ENCODE measurements at regions not wholly inside any gene's neighbourhood (a gene's known extent, or its start where the extent isn't known, plus 50 kb on each side); places are given as distances from the start of the nearest gene placed in this dataset.
"Not testable (repeated sequence)": the region's sequence is repeated elsewhere in the genome, so short reads cannot be mapped to it uniquely, and the experiment has no call there.

- no peaks in the 10 kb centered on the region for H3K36me3 Mint-ChIP-seq (ENCODE audit: low read depth)
- CTCF ChIA-PET: interaction anchor here (1.5 kb wide), 1 partner anchor 39 kb away, joined by 6 read pairs; no protein-coding TSS in a partner anchor
- DNase-seq: no peak
These were observed 1266.2 kb downstream of the TMEM121 start for GRCh38 chr14:106792543-106792942.

DNA sequence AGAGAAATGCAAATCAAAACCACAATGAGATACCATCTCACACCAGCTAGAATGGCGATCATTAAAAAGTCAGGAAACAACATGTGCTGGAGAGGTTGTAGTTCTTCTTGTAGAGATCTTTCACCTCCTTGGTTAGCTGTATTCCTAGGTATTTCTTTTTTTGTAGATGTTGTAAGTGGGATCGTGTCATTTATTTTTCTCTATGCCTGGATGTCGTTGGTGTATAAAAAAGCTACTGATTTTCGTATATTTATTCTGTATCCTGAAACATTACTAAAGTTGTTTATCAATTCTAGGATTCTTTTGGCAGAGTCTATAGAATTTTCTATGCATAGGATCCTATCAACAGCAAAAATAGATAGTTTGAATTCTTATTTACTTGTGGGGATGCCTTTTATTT, 1271.8 kb downstream of the TMEM121 start:
- H3K4me1 ChIP-seq (ENCODE audit: insufficient read depth, low read length); H3K4me3 Mint-ChIP-seq; H3K4me3 ChIP-seq (ENCODE audit: low read length); H3K36me3 Mint-ChIP-seq (ENCODE audit: low read depth); H3K9me3 ChIP-seq (ENCODE audit: control insufficient read depth in 1 of 2, insufficient read depth in 1 of 2, low read length in 2 of 2); H3K4me1 Mint-ChIP-seq (ENCODE audit: low read depth); H3K27ac ChIP-seq (ENCODE audit: low read depth in 1 of 2, low read length in 2 of 2); H3K9me3 Mint-ChIP-seq; intact Hi-C loops (cut with DNase I, micrococcal nuclease); ATAC-seq (ENCODE audit: poor library complexity); H3K36me3 ChIP-seq (ENCODE audit: insufficient read depth, low read length); POLR2A ChIA-PET; DNase-seq; H3K27ac Mint-ChIP-seq: not testable (repeated sequence)
- H3K27me3 Mint-ChIP-seq: peaks cover 54% of the 10 kb centered on the region
- peaks cover 8 to 30% of the 10 kb centered on the region in 2 experiments for H3K27me3 ChIP-seq (ENCODE audit: control insufficient read depth in 1 of 2, insufficient read depth in 2 of 2, low read length in 2 of 2)
- CTCF ChIA-PET: interaction anchor here (1.2 kb wide), 1 partner anchor 10 kb away, joined by 4 read pairs; no protein-coding TSS in a partner anchor

More at GRCh38 chr14:106792543-106792942, 1266.2 kb downstream of the TMEM121 start:
- Mint-ChIP-seq H3K4me1 (ENCODE audit: low read depth) (peaks cover 16% of the 10 kb centered on the region), H3K27ac (no peak overlapping the region), H3K9me3 (no peaks in the 10 kb centered on the region), H3K4me3 (no peak overlapping the region), H3K27me3 (peaks cover 18% of the 10 kb centered on the region)
- intact Hi-C loops (cut with DNase I, micrococcal nuclease): no loop called here
- no peaks in the 10 kb centered on the region for H3K36me3 ChIP-seq (ENCODE audit: insufficient read depth, low read length)
- H3K27me3 ChIP-seq (ENCODE audit: control insufficient read depth in 1 of 2, insufficient read depth in 2 of 2, low read length in 2 of 2): peaks cover 0 to 5% of the 10 kb centered on the region in 2 experiments
- no peak overlapping the region for H3K4me3 ChIP-seq (ENCODE audit: low read length)
- peaks cover 9% of the 10 kb centered on the region for H3K4me1 ChIP-seq (ENCODE audit: insufficient read depth, low read length)
- POLR2A ChIA-PET: no interaction called here
- TF ChIP-seq CTCF (IDR thresholded peaks at IDR 0.05): no peak
- ATAC-seq (ENCODE audit: poor library complexity): no peak
- no peak overlapping the region for H3K27ac ChIP-seq (ENCODE audit: low read depth in 1 of 2, low read length in 2 of 2)
- no peaks in the 10 kb centered on the region for H3K9me3 ChIP-seq (ENCODE audit: control insufficient read depth in 1 of 2, insufficient read depth in 1 of 2, low read length in 2 of 2)

DNA sequence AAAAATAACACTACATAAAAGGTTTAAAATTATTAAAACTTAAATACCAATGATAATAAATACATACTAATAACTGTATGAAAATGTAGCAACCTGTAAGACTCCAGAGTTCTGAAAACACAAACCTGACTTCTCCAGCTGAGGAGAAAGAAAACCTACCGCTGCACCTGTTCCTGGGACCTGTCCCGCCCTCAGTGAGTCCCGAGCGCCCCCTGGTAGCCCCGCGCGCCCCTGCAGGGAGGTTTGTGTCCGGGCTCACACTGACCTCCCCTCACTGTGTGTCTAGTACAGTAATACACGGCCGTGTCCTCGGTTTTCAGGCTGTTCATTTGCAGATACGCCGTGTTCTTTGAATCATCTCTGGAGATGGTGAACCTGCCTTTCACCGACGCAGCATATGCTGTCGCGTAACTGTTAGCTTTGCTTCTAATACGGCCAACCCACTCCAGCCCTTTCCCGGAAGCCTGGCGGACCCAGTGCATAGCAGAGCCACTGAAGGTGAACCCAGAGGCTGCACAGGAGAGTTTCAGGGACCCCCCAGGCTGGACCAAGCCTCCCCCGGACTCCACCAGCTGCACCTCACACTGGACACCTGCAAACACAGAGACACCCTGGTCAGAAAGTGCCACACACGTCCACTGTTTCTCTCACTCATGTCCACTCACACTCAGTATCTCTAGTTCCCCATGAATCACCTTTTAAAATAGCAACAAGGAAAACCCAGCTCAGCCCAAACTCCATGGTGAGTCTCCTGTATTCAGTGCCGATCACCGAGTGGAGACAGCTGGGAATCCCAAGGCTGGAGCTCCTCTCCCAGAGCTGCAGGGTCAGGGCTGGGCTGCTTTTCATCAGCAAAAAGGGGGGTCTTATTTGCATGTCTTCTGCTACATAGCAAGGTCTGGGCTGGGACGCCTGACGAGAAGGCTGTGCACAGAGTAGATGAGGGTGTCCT, 1276.3 kb downstream of the TMEM121 start:
- DNase-seq (peak in 1 of 14 experiments; percentile 15), ATAC-seq (ENCODE audit: poor library complexity) (no peak)
- H3K9me3 ChIP-seq (ENCODE audit: control insufficient read depth in 1 of 2, insufficient read depth in 1 of 2, low read length in 2 of 2): no peaks in the 10 kb centered on the region
- Mint-ChIP-seq H3K27me3 (peaks cover 57% of the 10 kb centered on the region), H3K4me1 (ENCODE audit: low read depth) (no peaks in the 10 kb centered on the region), H3K36me3 (ENCODE audit: low read depth) (no peaks in the 10 kb centered on the region), H3K4me3 (no peak overlapping the region), H3K9me3 (no peaks in the 10 kb centered on the region), H3K27ac (no peak overlapping the region)
- H3K4me3 ChIP-seq (ENCODE audit: low read length): no peak overlapping the region
- ChIA-PET POLR2A (no interaction called here), CTCF (interaction anchor here (1.0 kb wide), 2 partner anchors 12 to 28 kb away, joined by 3 read pairs; no protein-coding TSS in a partner anchor)
- intact Hi-C loops (cut with DNase I, micrococcal nuclease): no loop called here
- peaks cover 8 to 24% of the 10 kb centered on the region in 2 experiments for H3K27me3 ChIP-seq (ENCODE audit: control insufficient read depth in 1 of 2, insufficient read depth in 2 of 2, low read length in 2 of 2)
- no peaks in the 10 kb centered on the region for H3K4me1 ChIP-seq (ENCODE audit: insufficient read depth, low read length)
- H3K27ac ChIP-seq (ENCODE audit: low read depth in 1 of 2, low read length in 2 of 2): no peak overlapping the region
- TF ChIP-seq CTCF (IDR thresholded peaks at IDR 0.05): no peak
- no peaks in the 10 kb centered on the region for H3K36me3 ChIP-seq (ENCODE audit: insufficient read depth, low read length)

Data from CD4-positive, alpha-beta T cell (primary cell).